ENCODE measurements at regions not wholly inside any gene's neighbourhood (a gene's known extent, or its start where the extent isn't known, plus 50 kb on each side); places are given as distances from the start of the nearest gene placed in this dataset.

- TF ChIP-seq TCF7L2 (IDR thresholded peaks at IDR 0.05; ENCODE audit: low read depth, low read length) (no peak), CTCF (IDR thresholded peaks at IDR 0.05) (no peak), SIN3A (IDR thresholded peaks at IDR 0.05; ENCODE audit: borderline replicate concordance, insufficient read depth, low read depth, low read length) (no peak), REST (IDR thresholded peaks at IDR 0.05; ENCODE audit: insufficient read depth in 1 of 2, low read depth in 2 of 2, low read length in 1 of 2) (no peak)
Measured at GRCh38 chr21:35843911-35844667, 216.2 kb downstream of the SETD4 start.
